HG03460 (cell line): ENCODE measurements at regions not wholly inside any gene's neighbourhood (a gene's known extent, or its start where the extent isn't known, plus 50 kb on each side); places are given as distances from the start of the nearest gene placed in this dataset.

Experiments
- ATAC-seq: cut with Tn5 transposase; IDR thresholded peaks from one replicate; pipeline ENCODE4 v1.9.1; 2021; ENCODE audit not compliant: unreplicated experiment

DNA sequence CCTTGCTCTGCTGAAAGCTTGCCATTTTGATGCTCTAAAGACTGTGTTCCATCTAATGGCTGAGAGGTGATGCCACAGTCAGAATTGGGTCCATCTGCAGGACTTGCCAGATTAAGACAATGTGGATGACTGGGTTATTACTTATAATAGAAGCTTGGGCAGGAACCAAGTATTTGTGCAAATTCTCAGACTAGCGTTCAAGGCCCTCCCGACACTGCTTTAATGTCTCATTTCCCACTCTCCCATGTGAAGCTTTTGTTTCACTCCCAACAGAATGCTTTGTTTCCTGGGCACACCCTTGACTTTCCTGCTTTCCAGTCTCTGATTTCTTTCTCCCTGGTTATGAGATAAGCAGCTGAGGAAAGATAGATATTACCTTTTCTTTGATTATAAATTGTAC, 215.8 kb downstream of the KCNS3 start:
- no peak for ATAC-seq

GRCh38 chr2:18093196-18093595, 214.7 kb downstream of the KCNS3 start:
- no peak for ATAC-seq

DNA sequence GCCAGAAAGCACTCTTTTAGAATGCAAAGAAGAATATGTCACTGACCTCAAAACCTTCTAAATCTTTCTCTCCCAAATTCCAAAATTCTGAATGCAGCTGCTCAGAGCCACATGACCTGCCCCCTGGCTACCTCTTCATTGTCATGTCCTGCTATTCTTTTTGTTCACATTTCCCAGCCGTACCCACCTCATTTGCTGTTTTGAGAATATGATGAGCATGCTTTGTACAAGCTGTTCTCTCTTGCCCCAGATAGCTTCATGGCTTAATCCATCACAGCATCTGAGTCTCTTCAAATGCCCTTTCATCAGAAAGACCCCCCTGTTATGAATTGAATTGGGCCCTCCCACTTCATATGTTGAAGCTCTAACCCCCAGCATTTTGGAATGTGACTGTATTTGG, 214.3 kb downstream of the KCNS3 start:
- ATAC-seq, result no peak

DNA sequence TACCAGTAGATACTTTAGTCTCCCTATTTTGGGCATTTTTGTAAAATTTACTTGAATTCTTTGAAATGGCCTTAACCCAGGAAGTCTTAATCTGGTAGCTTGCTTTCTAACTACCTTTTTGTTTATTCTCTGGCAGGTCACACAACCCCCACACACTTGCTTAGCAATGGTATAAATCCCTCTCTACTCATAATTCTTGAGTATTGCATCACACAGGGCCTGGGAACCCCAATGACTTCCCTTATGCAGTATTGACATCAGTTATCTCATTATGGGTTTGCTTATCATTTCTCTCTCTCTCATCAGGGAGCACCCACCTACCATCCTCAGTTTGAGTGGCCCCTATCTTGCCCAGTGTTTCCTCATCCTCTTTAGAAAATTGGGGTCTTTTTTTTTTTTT, 207.1 kb downstream of the KCNS3 start:
- ATAC-seq, result no peak

DNA sequence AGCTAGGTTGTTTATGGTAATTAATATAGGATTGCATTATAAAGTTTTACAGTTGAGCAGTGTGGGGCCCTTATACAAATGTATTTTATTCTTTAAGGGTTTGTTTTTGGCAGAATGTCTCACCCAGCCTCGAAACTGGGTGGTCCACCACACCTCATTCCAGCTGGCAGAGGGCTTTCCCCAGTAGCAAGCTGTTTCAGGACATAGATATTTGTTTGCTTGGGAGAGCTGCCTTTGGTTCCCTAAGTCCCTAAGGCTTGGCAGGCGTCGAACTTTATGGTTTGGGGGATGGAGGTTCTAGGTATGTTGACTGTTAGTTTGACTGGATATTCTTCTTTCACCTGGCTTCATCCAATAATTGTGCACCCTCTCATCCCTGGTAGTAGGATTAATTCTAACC, 205.9 kb downstream of the KCNS3 start:
- ATAC-seq, result no peak

GRCh38 chr2:18083806-18084205, 205.3 kb downstream of the KCNS3 start:
- ATAC-seq, result no peak

DNA sequence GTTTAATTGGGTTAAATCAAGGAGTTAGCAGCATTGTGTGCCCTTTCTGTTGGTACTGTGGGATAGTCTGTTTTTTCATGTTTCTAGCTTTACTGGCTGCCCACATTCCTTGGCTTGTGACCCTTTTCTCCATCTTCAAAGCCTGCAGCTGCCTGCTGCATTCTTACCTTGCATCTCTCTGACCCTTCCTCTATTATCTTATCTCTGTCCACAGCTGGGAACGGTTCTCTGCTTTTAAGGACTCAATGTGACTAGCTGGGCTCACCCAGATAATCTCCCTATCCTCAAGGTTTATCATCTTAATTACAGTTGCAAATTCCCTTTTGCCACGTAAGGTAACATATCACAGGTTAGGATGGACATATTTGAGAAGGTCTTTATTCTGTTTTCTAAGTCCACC, 199.7 kb downstream of the KCNS3 start:
- ATAC-seq, result no peak

GRCh38 chr2:18077704-18078103, 199.2 kb downstream of the KCNS3 start:
- no peak for ATAC-seq

- no peak for ATAC-seq
Measured at GRCh38 chr2:18077231-18077630, 198.8 kb downstream of the KCNS3 start.

DNA sequence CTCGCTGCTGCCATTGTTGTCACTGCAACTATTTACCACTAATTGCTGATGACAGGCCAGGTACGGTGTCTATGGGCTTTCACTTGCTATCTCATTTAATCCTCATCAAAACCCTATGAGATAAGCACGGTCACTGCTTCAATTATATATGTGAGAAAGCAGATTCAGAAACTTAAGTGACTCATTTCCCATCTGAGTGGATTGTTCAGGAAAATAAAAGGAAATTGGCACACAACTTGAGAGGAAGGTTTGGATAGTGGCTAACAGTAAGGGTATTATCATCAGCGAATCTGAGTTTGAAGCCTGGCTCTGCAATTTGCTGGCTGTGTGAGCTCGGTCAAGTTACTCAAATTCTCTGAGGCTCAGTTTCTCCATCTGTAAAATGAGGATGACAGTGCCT, 196.0 kb downstream of the KCNS3 start:
- ATAC-seq, result no peak

- no peak for ATAC-seq
Measured at GRCh38 chr2:18073601-18074000, 195.1 kb downstream of the KCNS3 start.

DNA sequence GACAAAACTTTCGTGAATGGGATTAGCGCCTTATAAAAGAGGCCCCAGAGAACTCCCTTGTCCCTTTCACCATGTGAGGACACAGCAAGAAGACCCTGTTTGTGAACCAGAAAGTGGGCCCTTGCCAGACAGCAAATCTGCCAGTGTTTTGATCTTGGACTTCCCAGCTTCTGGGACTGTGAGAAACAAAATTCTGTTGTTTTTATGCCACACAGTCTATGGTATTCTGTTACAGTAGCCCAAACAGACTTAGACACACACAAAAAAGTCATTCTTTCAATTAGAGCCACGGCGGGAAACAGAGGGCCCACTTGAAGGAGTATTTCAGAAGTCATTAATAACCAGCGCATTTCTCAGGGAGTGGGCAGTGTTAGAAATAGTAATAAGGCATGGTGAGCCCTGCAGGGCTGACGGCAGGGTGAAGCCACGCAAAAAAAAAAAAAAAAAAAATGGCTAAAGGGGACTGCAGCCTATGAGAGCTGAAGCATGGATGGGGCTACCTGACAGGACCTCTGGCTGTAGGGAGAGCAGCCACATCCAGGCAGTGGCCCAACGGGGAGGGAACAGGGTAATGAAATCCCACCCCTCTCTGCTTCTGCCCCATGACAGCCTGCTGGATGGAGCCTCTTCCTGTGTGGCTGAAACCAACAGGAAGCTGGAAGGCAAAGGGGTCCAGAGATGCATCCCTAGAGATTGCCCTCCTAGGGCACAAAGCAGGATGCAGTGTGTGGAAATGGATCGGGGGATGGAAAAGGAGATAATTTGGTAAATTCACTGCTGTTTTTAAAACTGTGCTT, 189.3 kb downstream of the KCNS3 start:
- ATAC-seq, result no peak

GRCh38 chr2:18066894-18067293, 188.4 kb downstream of the KCNS3 start:
- no peak for ATAC-seq

DNA sequence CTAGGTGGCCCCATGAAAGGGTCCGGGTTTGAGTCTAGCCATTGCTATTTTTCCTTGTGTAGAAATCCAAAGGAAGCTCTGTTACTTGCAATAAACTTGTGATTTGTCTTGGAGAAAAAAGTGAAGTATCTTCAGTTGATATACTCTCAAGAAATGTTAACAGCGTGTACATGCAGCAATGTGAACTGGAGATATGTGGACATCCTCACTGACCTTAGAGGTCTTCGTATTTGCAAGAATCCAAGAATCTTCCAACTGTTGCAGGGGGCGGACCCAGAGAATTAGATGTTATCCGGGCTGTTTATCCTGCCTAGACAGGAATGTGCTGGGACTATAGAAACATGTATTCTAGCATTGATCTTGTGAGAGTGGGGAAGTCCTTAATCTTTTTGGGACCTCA, 187.6 kb downstream of the KCNS3 start:
- no peak for ATAC-seq

DNA sequence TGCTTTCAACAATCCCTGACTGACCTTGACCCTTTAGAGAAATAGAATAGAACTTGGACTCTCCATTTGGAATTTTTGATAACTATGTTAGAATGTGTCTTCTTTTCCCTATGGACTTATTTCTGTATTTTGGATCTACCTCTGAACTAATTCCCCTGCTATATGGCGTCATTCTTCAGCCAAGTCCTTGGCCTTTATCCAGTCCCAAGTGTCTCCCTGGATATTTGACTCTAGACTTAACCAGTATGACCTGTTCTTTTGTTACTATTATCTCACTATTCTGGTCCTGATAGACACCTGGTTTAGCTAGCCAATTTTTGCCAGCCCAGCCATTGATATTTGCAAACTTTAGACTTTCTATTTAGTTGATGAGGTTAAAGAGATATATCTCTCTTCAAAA, 186.8 kb downstream of the KCNS3 start:
- no peak for ATAC-seq

GRCh38 chr2:18063826-18064470, 185.5 kb downstream of the KCNS3 start:
- ATAC-seq, result no peak

GRCh38 chr2:18062892-18063291, 184.4 kb downstream of the KCNS3 start:
- ATAC-seq, result no peak

DNA sequence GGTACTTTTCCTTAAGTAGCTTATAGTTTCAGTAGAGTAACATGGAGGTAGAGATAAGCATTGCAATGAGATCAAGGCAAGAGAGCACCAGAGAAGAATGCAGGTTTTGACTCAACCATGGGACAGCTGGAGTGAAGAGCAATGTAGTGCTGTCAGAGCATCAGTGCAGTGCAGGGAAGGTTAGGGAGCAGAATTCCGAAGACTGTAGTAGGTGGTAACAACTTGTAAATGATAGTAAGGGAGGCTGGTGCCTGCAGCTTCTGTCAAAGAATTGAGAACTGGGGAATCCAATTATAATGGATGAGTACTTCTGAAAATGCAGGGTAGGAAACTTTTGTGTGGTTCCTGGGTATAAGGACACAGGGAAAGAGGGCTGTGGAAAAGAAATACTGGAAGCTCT, 183.2 kb downstream of the KCNS3 start:
- no peak for ATAC-seq

DNA sequence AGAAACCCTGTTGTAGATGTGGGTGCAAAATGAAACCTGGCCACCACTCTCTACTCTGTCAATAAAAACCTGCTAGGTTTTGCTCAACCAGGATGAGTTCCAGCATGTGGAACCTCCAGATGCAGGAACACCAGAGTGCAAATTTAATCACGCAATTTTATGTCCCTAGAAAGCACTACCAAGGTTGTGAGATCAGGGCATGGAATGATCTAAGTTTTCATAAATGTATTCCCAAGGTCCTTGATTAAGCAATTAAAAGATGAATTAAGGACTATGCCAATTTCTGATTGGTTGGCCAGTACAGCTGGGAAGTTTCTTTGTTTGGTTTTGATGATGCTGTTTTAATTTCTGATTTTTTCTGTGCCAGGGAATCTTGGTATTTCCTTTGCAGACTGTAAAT, 179.2 kb downstream of the KCNS3 start:
- ATAC-seq, result no peak

DNA sequence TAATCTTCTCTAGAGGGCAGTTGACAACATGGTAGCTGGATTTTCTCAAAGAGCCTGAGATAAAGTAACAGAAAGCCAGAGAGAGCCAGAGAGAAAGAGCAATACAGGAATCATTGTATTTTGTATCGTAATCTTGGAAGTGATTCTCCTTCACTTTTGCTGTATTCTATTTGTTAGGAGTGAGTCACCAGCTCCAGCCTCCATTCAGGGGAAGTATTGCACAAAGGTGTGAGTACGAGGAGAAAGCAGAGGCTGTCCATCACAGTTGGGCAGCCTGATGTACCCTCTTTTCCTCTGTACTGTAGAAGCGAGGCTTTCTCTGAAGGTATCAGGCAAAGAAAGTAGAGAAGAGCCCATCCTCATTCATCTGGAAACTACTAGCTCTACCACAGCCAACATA, 176.8 kb downstream of the KCNS3 start:
- no peak for ATAC-seq

GRCh38 chr2:18050001-18050400, 171.5 kb downstream of the KCNS3 start:
- ATAC-seq, result no peak

DNA sequence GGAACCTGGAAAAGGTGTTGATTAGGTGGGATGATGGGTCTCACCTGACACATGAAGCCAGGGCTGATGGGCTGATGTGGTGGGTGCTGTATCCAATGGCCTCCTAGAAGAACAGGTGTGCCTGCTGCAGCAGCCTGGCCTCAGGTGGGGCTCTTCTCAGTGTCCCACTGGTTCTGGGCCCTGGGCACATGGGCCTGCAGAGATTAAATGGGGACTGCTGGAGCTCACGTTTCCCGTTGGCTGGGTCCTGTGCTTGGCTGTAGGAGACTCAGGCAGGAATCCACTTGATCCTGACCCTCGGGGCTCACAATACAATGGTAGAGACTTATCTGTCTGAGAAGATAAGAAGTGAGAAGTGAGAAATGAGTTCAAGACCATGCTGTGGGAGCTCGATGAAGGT, 170.9 kb downstream of the KCNS3 start:
- ATAC-seq, result no peak
